ENCODE measurements at regions not wholly inside any gene's neighbourhood (a gene's known extent, or its start where the extent isn't known, plus 50 kb on each side); places are given as distances from the start of the nearest gene placed in this dataset.
"Not testable (repeated sequence)": the region's sequence is repeated elsewhere in the genome, so short reads cannot be mapped to it uniquely, and the experiment has no call there.

- Histone ChIP-seq H3K79me2 (ENCODE audit: insufficient read depth, low read depth) (no peaks in the 10 kb centered on the region), H2AFZ (ENCODE audit: low read depth) (peak overlapping the region; percentile 12; the same call in 1 of the 2 replicates), H4K20me1 (ENCODE audit: insufficient read depth) (no peaks in the 10 kb centered on the region), H3K9ac (no peak overlapping the region), H3K36me3 (ENCODE audit: insufficient read depth) (no peaks in the 10 kb centered on the region), H3K4me2 (peak overlapping the region; percentile 29; the same call in 1 of the 2 replicates), H3K4me1 (ENCODE audit: low read depth, poor library complexity, severe bottlenecking) (no peaks in the 10 kb centered on the region), H3K27me3 (ENCODE audit: insufficient read depth, low read depth) (no peaks in the 10 kb centered on the region), H3K27ac (no peak overlapping the region), H3K4me3 (IDR thresholded peaks at IDR 0.05; ENCODE audit: insufficient read depth, low read depth, low read length) (no peak overlapping the region)
- TF ChIP-seq CTCF (conservative IDR thresholded peaks at IDR 0.05; ENCODE audit: low read depth, low read length): no peak
Measured at GRCh38 chr4:141548791-141549190, 87.6 kb upstream of the IL15 start.

- Histone ChIP-seq H3K4me3 (IDR thresholded peaks at IDR 0.05; ENCODE audit: insufficient read depth, low read depth, low read length) (no peak overlapping the region), H3K27me3 (ENCODE audit: insufficient read depth, low read depth) (no peaks in the 10 kb centered on the region), H3K4me1 (ENCODE audit: low read depth, poor library complexity, severe bottlenecking) (no peaks in the 10 kb centered on the region), H3K79me2 (ENCODE audit: insufficient read depth, low read depth) (no peaks in the 10 kb centered on the region), H2AFZ (ENCODE audit: low read depth) (no peak overlapping the region), H3K36me3 (ENCODE audit: insufficient read depth) (no peaks in the 10 kb centered on the region), H3K27ac (no peak overlapping the region), H4K20me1 (ENCODE audit: insufficient read depth) (no peaks in the 10 kb centered on the region), H3K4me2 (no peak overlapping the region), H3K9ac (no peak overlapping the region)
- TF ChIP-seq CTCF (conservative IDR thresholded peaks at IDR 0.05; ENCODE audit: low read depth, low read length): no peak
Measured at GRCh38 chr4:141560056-141560455, 76.3 kb upstream of the IL15 start.

- H3K4me1 ChIP-seq (ENCODE audit: low read depth, poor library complexity, severe bottlenecking): no peaks in the 10 kb centered on the region
- H2AFZ ChIP-seq (ENCODE audit: low read depth): no peak overlapping the region
- no peak for TF ChIP-seq CTCF (conservative IDR thresholded peaks at IDR 0.05; ENCODE audit: low read depth, low read length)
Measured at GRCh38 chr4:141562649-141563048, 73.7 kb upstream of the IL15 start.

GRCh38 chr4:141563723-141564122 lies 72.7 kb upstream of the IL15 start:
- no peak for TF ChIP-seq CTCF (conservative IDR thresholded peaks at IDR 0.05; ENCODE audit: low read depth, low read length)
- no peaks in the 10 kb centered on the region for H3K27me3 ChIP-seq (ENCODE audit: insufficient read depth, low read depth)
- no peak overlapping the region for H3K27ac ChIP-seq
- no peaks in the 10 kb centered on the region for H3K36me3 ChIP-seq (ENCODE audit: insufficient read depth)
- H3K4me2 ChIP-seq: no peak overlapping the region
- H3K4me1 ChIP-seq (ENCODE audit: low read depth, poor library complexity, severe bottlenecking): no peaks in the 10 kb centered on the region
- no peak overlapping the region for H2AFZ ChIP-seq (ENCODE audit: low read depth)
- no peak overlapping the region for H3K4me3 ChIP-seq (IDR thresholded peaks at IDR 0.05; ENCODE audit: insufficient read depth, low read depth, low read length)
- H3K9ac ChIP-seq: no peak overlapping the region
- H3K79me2 ChIP-seq (ENCODE audit: insufficient read depth, low read depth): no peaks in the 10 kb centered on the region
- H4K20me1 ChIP-seq (ENCODE audit: insufficient read depth): no peaks in the 10 kb centered on the region

More at GRCh38 chr4:141562649-141563048, 73.7 kb upstream of the IL15 start:
- H4K20me1 ChIP-seq (ENCODE audit: insufficient read depth): no peaks in the 10 kb centered on the region
- H3K4me3 ChIP-seq (IDR thresholded peaks at IDR 0.05; ENCODE audit: insufficient read depth, low read depth, low read length): no peak overlapping the region
- H3K9ac ChIP-seq: no peak overlapping the region
- H3K36me3 ChIP-seq (ENCODE audit: insufficient read depth): no peaks in the 10 kb centered on the region
- no peak overlapping the region for H3K27ac ChIP-seq
- H3K27me3 ChIP-seq (ENCODE audit: insufficient read depth, low read depth): no peaks in the 10 kb centered on the region
- no peaks in the 10 kb centered on the region for H3K79me2 ChIP-seq (ENCODE audit: insufficient read depth, low read depth)
- no peak overlapping the region for H3K4me2 ChIP-seq

- not testable (repeated sequence) for H3K27ac ChIP-seq
Measured at GRCh38 chr4:141564961-141565360, 71.4 kb upstream of the IL15 start.

More at GRCh38 chr4:141564961-141565360, 71.4 kb upstream of the IL15 start:
- H3K27me3 ChIP-seq (ENCODE audit: insufficient read depth, low read depth); H3K36me3 ChIP-seq (ENCODE audit: insufficient read depth); H3K9ac ChIP-seq; H3K79me2 ChIP-seq (ENCODE audit: insufficient read depth, low read depth); H3K4me3 ChIP-seq (IDR thresholded peaks at IDR 0.05; ENCODE audit: insufficient read depth, low read depth, low read length); H3K4me2 ChIP-seq; H3K4me1 ChIP-seq (ENCODE audit: low read depth, poor library complexity, severe bottlenecking); H2AFZ ChIP-seq (ENCODE audit: low read depth); H4K20me1 ChIP-seq (ENCODE audit: insufficient read depth): not testable (repeated sequence)

Measured in KMS-11 (cell line).